Lower lobe of right lung (tissue), 2 donors: ENCODE measurements at regions not wholly inside any gene's neighbourhood (a gene's known extent, or its start where the extent isn't known, plus 50 kb on each side); places are given as distances from the start of the nearest gene placed in this dataset.
"Not testable (repeated sequence)": the region's sequence is repeated elsewhere in the genome, so short reads cannot be mapped to it uniquely, and the experiment has no call there.

ENCODE experiments used
- ATAC-seq, 2 donors: fragments of 200-7000 bp; cut with Tn5 transposase; one replicate each; pipeline ENCODE4 v1.9.1; 2020 to 2022; ENCODE audit warnings: mild to moderate bottlenecking in 2 of 2, moderate library complexity in 2 of 2
- DNase-seq: peaks from one replicate; pipeline ENCODE4 v3.0.0-alpha.2; 2020
- H3K27ac ChIP-seq: fragments of 200-600 bp; one replicate; pipeline ENCODE4 v1.8.0; 2022
- H3K27me3 ChIP-seq: fragments of 200-600 bp; one replicate; pipeline ENCODE4 v1.8.0; 2022; ENCODE audit warnings: low read depth
- H3K36me3 ChIP-seq: fragments of 200-600 bp; one replicate; pipeline ENCODE4 v1.8.0; 2022; ENCODE audit warnings: mild to moderate bottlenecking
- H3K4me1 ChIP-seq: fragments of 200-600 bp; one replicate; pipeline ENCODE4 v1.8.0; 2022
- H3K4me3 ChIP-seq: fragments of 200-600 bp; one replicate; pipeline ENCODE4 v1.8.0; 2022; ENCODE audit warnings: mild to moderate bottlenecking
- H3K9me3 ChIP-seq: fragments of 200-600 bp; one replicate; pipeline ENCODE4 v1.8.0; 2022
- CTCF ChIP-seq: fragments of 200-600 bp; IDR thresholded peaks from one replicate; pipeline ENCODE4 v1.8.0; 2022; ENCODE audit warnings: antibody characterized with exemption, mild to moderate bottlenecking
- intact Hi-C: fragments of 100-400 bp; cut with DNase I; formaldehyde crosslinking; loops from one replicate; pipeline ENCODE4 v1.11.0; 2022
- donor health status: DM: no; HTN: yes; CAD: no; lungs with severe emphysema.

- no peak overlapping the region for H3K27ac ChIP-seq
- no peaks in the 10 kb centered on the region for H3K36me3 ChIP-seq
- H3K9me3 ChIP-seq, result no peaks in the 10 kb centered on the region
- no peaks in the 10 kb centered on the region for H3K4me1 ChIP-seq
- H3K4me3 ChIP-seq, result no peak overlapping the region
- intact Hi-C loops, result no loop called here
- no peaks in the 10 kb centered on the region for H3K27me3 ChIP-seq
- ATAC-seq (no peak), DNase-seq (no peak)
- no peak for TF ChIP-seq CTCF
Measured at GRCh38 chr11:91998481-91998880, 226.1 kb upstream of the FAT3 start.

- Histone ChIP-seq H3K4me3 (no peak overlapping the region), H3K36me3 (no peaks in the 10 kb centered on the region), H3K27me3 (no peaks in the 10 kb centered on the region), H3K9me3 (no peaks in the 10 kb centered on the region), H3K27ac (no peak overlapping the region), H3K4me1 (no peaks in the 10 kb centered on the region)
- intact Hi-C loops, result no loop called here
- no peak for DNase-seq
- TF ChIP-seq CTCF, result no peak
- ATAC-seq, result no peak
Measured at GRCh38 chr11:91997226-91997625, 227.4 kb upstream of the FAT3 start.

- DNase-seq, result no peak
- no peak for ATAC-seq
- H3K4me1 ChIP-seq, result no peaks in the 10 kb centered on the region
- no peak for TF ChIP-seq CTCF
- no peaks in the 10 kb centered on the region for H3K27me3 ChIP-seq
- intact Hi-C loops, result no loop called here
- no peaks in the 10 kb centered on the region for H3K9me3 ChIP-seq
- no peak overlapping the region for H3K4me3 ChIP-seq
- no peak overlapping the region for H3K27ac ChIP-seq
- no peaks in the 10 kb centered on the region for H3K36me3 ChIP-seq
Measured at GRCh38 chr11:91996526-91996925, 228.1 kb upstream of the FAT3 start.

GRCh38 chr11:91988443-91988842 is 236.2 kb upstream of the FAT3 start:
- H3K4me3 ChIP-seq, H3K27me3 ChIP-seq, DNase-seq, H3K36me3 ChIP-seq, H3K4me1 ChIP-seq, ATAC-seq, H3K9me3 ChIP-seq, intact Hi-C loops, H3K27ac ChIP-seq: not testable (repeated sequence)

- no peaks in the 10 kb centered on the region for H3K27me3 ChIP-seq
- no peak overlapping the region for H3K27ac ChIP-seq
- no peak for TF ChIP-seq CTCF
- ATAC-seq, result no peak
- no peak for DNase-seq
- intact Hi-C loops, result no loop called here
- H3K4me1 ChIP-seq, result no peaks in the 10 kb centered on the region
- no peak overlapping the region for H3K4me3 ChIP-seq
- H3K36me3 ChIP-seq, result no peaks in the 10 kb centered on the region
- no peaks in the 10 kb centered on the region for H3K9me3 ChIP-seq
Measured at GRCh38 chr11:91986218-91986617, 238.4 kb upstream of the FAT3 start.

- Histone ChIP-seq H3K27ac (no peak overlapping the region), H3K36me3 (no peaks in the 10 kb centered on the region), H3K4me3 (no peak overlapping the region), H3K4me1 (no peaks in the 10 kb centered on the region), H3K9me3 (no peaks in the 10 kb centered on the region), H3K27me3 (no peaks in the 10 kb centered on the region)
- TF ChIP-seq CTCF, result no peak
- DNase-seq, result no peak
- ATAC-seq, result no peak
- intact Hi-C loops, result no loop called here
Measured at GRCh38 chr11:91984033-91984584, 240.5 kb upstream of the FAT3 start.
